H9 (cell line): ENCODE measurements at regions not wholly inside any gene's neighbourhood (a gene's known extent, or its start where the extent isn't known, plus 50 kb on each side); places are given as distances from the start of the nearest gene placed in this dataset.
A peak's percentile ranks its signal among the peaks of the same experiment; 100 is the strongest.

ENCODE experiments used
- DNase-seq: peaks from one replicate; pipeline ENCODE4 v3.0.0-alpha.2; 2017
- H2AFZ ChIP-seq: one replicate; pipeline ENCODE4 v1.6.1; 2013; ENCODE audit warnings: mild to moderate bottlenecking, low read length, control low read depth, moderate library complexity
- H2AK5ac ChIP-seq: 2 replicates; pipeline ENCODE4 v1.6.1; 2013; ENCODE audit warnings: low read length, control low read depth, mixed read lengths; ENCODE audit not compliant: insufficient read length
- H2BK120ac ChIP-seq: one replicate; pipeline ENCODE4 v1.6.1; 2013; ENCODE audit warnings: low read depth, mild to moderate bottlenecking, low read length, control low read depth, inconsistent platforms; ENCODE audit not compliant: poor library complexity, severe bottlenecking
- H2BK12ac ChIP-seq: 2 replicates; pipeline ENCODE4 v1.6.1; 2013; ENCODE audit warnings: low read length, control low read depth, mixed read lengths, low read depth; ENCODE audit not compliant: insufficient read length
- H2BK15ac ChIP-seq: 2 replicates; pipeline ENCODE4 v1.6.1; 2013; ENCODE audit warnings: low read depth, low read length, control low read depth
- H2BK20ac ChIP-seq: one replicate; pipeline ENCODE4 v1.6.1; 2013; ENCODE audit warnings: low read depth, mild to moderate bottlenecking, low read length, control low read depth, inconsistent platforms; ENCODE audit not compliant: poor library complexity, severe bottlenecking
- H2BK5ac ChIP-seq: 2 replicates; pipeline ENCODE4 v1.6.1; 2013; ENCODE audit warnings: low read length, control low read depth, mixed read lengths; ENCODE audit not compliant: insufficient read length
- H3K14ac ChIP-seq: 2 replicates; pipeline ENCODE4 v1.6.1; 2013; ENCODE audit warnings: low read length, control low read depth; ENCODE audit not compliant: insufficient read depth
- H3K18ac ChIP-seq: 2 replicates; pipeline ENCODE4 v1.6.1; 2013; ENCODE audit warnings: low read depth, mild to moderate bottlenecking, mixed read lengths, low read length, control low read depth; ENCODE audit not compliant: insufficient read length
- H3K23ac ChIP-seq: 2 replicates; pipeline ENCODE4 v1.6.1; 2013; ENCODE audit warnings: low read length, control low read depth, mixed read lengths, low read depth; ENCODE audit not compliant: insufficient read length
- H3K23me2 ChIP-seq: 2 replicates; pipeline ENCODE4 v1.6.1; 2013; ENCODE audit warnings: low read depth, mild to moderate bottlenecking, mixed read lengths, low read length, control low read depth; ENCODE audit not compliant: insufficient read length, poor library complexity, severe bottlenecking
- H3K27ac ChIP-seq: 2 replicates; pipeline ENCODE4 v1.5.1; 2013; ENCODE audit warnings: low read length, control low read depth, mixed read lengths, low read depth; ENCODE audit not compliant: insufficient read length
- H3K27me3 ChIP-seq: 2 replicates; pipeline ENCODE4 v1.6.1; 2013; ENCODE audit warnings: low read length, control low read depth, inconsistent platforms; ENCODE audit not compliant: insufficient read depth
- H3K4ac ChIP-seq: 2 replicates; pipeline ENCODE4 v1.6.1; 2013; ENCODE audit warnings: low read depth, mild to moderate bottlenecking, control low read depth, inconsistent platforms, low read length, moderate library complexity
- H3K4me1 ChIP-seq: 2 replicates; pipeline ENCODE4 v1.6.1; 2013; ENCODE audit warnings: low read length, control low read depth, inconsistent platforms; ENCODE audit not compliant: insufficient read depth
- H3K4me2 ChIP-seq: 2 replicates; pipeline ENCODE4 v1.6.1; 2013; ENCODE audit warnings: low read length, control low read depth, mixed read lengths; ENCODE audit not compliant: insufficient read length, insufficient read depth
- H3K56ac ChIP-seq: 2 replicates; pipeline ENCODE4 v1.6.1; 2013; ENCODE audit warnings: low read depth, mild to moderate bottlenecking, mixed read lengths, low read length, control low read depth; ENCODE audit not compliant: insufficient read length
- H3K79me1 ChIP-seq: 2 replicates; pipeline ENCODE4 v1.6.1; 2013; ENCODE audit warnings: low read depth, mild to moderate bottlenecking, moderate library complexity, low read length, control low read depth, inconsistent platforms; ENCODE audit not compliant: insufficient read depth, poor library complexity, severe bottlenecking
- H3K79me2 ChIP-seq: 2 replicates; pipeline ENCODE4 v1.6.1; 2013; ENCODE audit warnings: low read length, control low read depth, inconsistent platforms; ENCODE audit not compliant: insufficient read depth
- H3K9ac ChIP-seq: 2 replicates; pipeline ENCODE4 v1.6.1; 2013; ENCODE audit warnings: low read length, control low read depth, mixed read lengths; ENCODE audit not compliant: insufficient read length; ENCODE audit errors: extremely low read depth
- H3K9me3 ChIP-seq: one replicate; pipeline ENCODE4 v1.6.1; 2013; ENCODE audit warnings: low read depth, low read length, inconsistent platforms; ENCODE audit not compliant: control insufficient read depth
- H3T11ph ChIP-seq: one replicate; pipeline ENCODE4 v1.6.1; 2013; ENCODE audit warnings: mild to moderate bottlenecking, low read length, control low read depth, inconsistent platforms
- H4K20me1 ChIP-seq: one replicate; pipeline ENCODE4 v1.6.1; 2013; ENCODE audit not compliant: control insufficient read depth, insufficient read length, insufficient read depth
- H4K5ac ChIP-seq: 2 replicates; pipeline ENCODE4 v1.6.1; 2013; ENCODE audit warnings: low read depth, mild to moderate bottlenecking, mixed read lengths, low read length, control low read depth; ENCODE audit not compliant: insufficient read length
- H4K8ac ChIP-seq: replicated peaks from 2 replicates; pipeline ENCODE4 v1.6.1; 2013; ENCODE audit warnings: low read length, control low read depth, mixed read lengths, low read depth; ENCODE audit not compliant: insufficient read length
- H4K91ac ChIP-seq: 2 replicates; pipeline ENCODE4 v1.6.1; 2013; ENCODE audit warnings: low read depth, mild to moderate bottlenecking, moderate library complexity, mixed read lengths, low read length, control low read depth; ENCODE audit not compliant: insufficient read length
- H3K27ac Mint-ChIP-seq, 3 experiments: 2 replicates in 2 of 3; 3 replicates in 1 of 3; pipeline ENCODE4 v1.8.0; 2020 to 2021; ENCODE audit warnings: mixed read lengths in 3 of 3, mild to moderate bottlenecking in 1 of 3, moderate library complexity in 1 of 3
- H3K27me3 Mint-ChIP-seq: 2 replicates; pipeline ENCODE4 v1.8.0; 2021; ENCODE audit warnings: low read depth, mild to moderate bottlenecking, moderate library complexity, mixed read lengths
- H3K36me3 Mint-ChIP-seq, 3 experiments: 2 replicates in 2 of 3; 3 replicates in 1 of 3; pipeline ENCODE4 v1.8.0; 2020 to 2021; ENCODE audit warnings: low read depth in 3 of 3, mixed read lengths in 3 of 3; ENCODE audit not compliant: insufficient read depth in 1 of 3
- H3K4me1 Mint-ChIP-seq, 2 experiments: 2 replicates each; pipeline ENCODE4 v1.8.0; 2020; ENCODE audit warnings: mixed read lengths in 2 of 2
- H3K4me3 Mint-ChIP-seq, 2 experiments: 2 replicates in 1 of 2; 3 replicates in 1 of 2; pipeline ENCODE4 v1.8.0; 2020 to 2021; ENCODE audit warnings: mild to moderate bottlenecking in 2 of 2, mixed read lengths in 2 of 2, moderate library complexity in 1 of 2
- H3K9me3 Mint-ChIP-seq, 2 experiments: 2 replicates in 1 of 2; 3 replicates in 1 of 2; pipeline ENCODE4 v1.8.0; 2020; ENCODE audit warnings: mild to moderate bottlenecking in 2 of 2, mixed read lengths in 2 of 2, moderate library complexity in 1 of 2
- WGBS: extraction: QIAGEN DNeasy Blood & Tissue Kit; methylation state at CpG from one replicate; pipeline ENCODE4 v1.1.7; 2013; ENCODE audit warnings: missing lambda C conversion rate, low lambda C conversion rate, mixed read lengths; ENCODE audit not compliant: insufficient read length; ENCODE audit errors: extremely low coverage; 5-methylcytosine and 5-hydroxymethylcytosine counted together
- TF ChIP-seq, protein P1 (sequence below): fragments of 200-600 bp; sonication (generic); conservative IDR thresholded peaks from 3 replicates; pipeline ENCODE4 v1.8.0; 2021; ENCODE audit warnings: antibody characterized with exemption, mild to moderate bottlenecking

DNA sequence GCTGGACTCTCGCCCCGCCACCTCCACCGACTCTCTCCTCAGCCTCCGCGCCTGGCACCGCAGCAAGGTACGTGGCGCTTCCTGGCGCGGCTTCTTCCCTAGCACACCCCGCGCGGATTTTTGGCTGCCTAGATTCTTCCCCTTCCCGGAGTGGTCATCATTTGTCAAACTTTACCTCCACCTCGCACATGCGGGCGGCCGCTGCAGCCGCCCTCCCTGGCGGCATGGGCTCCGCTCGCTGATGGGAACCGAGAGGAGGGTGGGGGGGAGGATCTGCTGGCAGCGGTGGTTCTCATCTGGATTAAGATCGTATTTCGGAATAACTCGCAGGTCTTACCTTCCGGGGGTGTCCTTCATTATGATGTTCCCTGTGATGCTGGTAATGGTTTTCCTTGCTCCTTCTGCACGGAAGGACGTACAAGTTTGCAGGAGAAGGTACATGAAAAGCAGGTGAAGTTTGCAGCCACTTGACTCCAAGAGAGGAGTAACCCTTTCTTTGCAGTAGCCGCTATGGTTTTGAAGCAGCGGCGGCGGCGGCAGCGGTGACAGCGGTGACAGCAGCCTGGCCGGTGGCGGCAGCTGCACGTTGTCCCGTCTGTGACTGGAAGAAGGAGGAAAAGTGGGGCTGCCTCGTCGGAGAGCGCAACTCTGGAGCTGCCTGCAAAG is 2183.9 kb upstream of the TENM3 start:
- Histone ChIP-seq H3K4ac (no peak overlapping the region), H3K4me2 (peak overlapping the region; percentile 94), H3K79me1 (no peaks in the 10 kb centered on the region), H3K27ac (no peak overlapping the region), H3K56ac (no peak overlapping the region), H2BK5ac (no peak overlapping the region), H4K8ac (no peak overlapping the region), H3K23ac (no peak overlapping the region), H2AFZ (no peak overlapping the region), H2BK20ac (no peak overlapping the region), H3K18ac (no peak overlapping the region), H4K20me1 (no peaks in the 10 kb centered on the region), H3K79me2 (no peaks in the 10 kb centered on the region), H3K14ac (no peak overlapping the region), H3T11ph (no peak overlapping the region), H3K27me3 (peaks cover 6% of the 10 kb centered on the region; the same call in 1 of the 2 replicates), H2BK120ac (no peak overlapping the region), H2AK5ac (no peak overlapping the region), H2BK12ac (no peak overlapping the region), H4K91ac (no peak overlapping the region), H4K5ac (no peak overlapping the region), H3K9ac (no peak overlapping the region), H3K9me3 (no peaks in the 10 kb centered on the region), H3K4me1 (no peaks in the 10 kb centered on the region; the same call in 1 of the 2 replicates), H3K23me2 (peaks cover 11% of the 10 kb centered on the region), H2BK15ac (no peak overlapping the region)
- Mint-ChIP-seq H3K4me1 (peaks cover 15 to 19% of the 10 kb centered on the region in 2 experiments), H3K4me3 (peak overlapping the region; percentile 89 to 97), H3K9me3 (no peaks in the 10 kb centered on the region; a peak in 1 of 5 replicates), H3K27me3 (peaks cover 50% of the 10 kb centered on the region), H3K36me3 (no peaks in the 10 kb centered on the region), H3K27ac (no peak overlapping the region; a peak in 1 of 7 replicates)
- DNase-seq, result peak; percentile 47
- TF ChIP-seq, protein P1, sequence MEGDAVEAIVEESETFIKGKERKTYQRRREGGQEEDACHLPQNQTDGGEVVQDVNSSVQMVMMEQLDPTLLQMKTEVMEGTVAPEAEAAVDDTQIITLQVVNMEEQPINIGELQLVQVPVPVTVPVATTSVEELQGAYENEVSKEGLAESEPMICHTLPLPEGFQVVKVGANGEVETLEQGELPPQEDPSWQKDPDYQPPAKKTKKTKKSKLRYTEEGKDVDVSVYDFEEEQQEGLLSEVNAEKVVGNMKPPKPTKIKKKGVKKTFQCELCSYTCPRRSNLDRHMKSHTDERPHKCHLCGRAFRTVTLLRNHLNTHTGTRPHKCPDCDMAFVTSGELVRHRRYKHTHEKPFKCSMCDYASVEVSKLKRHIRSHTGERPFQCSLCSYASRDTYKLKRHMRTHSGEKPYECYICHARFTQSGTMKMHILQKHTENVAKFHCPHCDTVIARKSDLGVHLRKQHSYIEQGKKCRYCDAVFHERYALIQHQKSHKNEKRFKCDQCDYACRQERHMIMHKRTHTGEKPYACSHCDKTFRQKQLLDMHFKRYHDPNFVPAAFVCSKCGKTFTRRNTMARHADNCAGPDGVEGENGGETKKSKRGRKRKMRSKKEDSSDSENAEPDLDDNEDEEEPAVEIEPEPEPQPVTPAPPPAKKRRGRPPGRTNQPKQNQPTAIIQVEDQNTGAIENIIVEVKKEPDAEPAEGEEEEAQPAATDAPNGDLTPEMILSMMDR, result no peak
- WGBS, result no CpG with 5 or more reads among the region's 44 CpGs
